ENCODE measurements at regions not wholly inside any gene's neighbourhood (a gene's known extent, or its start where the extent isn't known, plus 50 kb on each side); places are given as distances from the start of the nearest gene placed in this dataset.

DNA sequence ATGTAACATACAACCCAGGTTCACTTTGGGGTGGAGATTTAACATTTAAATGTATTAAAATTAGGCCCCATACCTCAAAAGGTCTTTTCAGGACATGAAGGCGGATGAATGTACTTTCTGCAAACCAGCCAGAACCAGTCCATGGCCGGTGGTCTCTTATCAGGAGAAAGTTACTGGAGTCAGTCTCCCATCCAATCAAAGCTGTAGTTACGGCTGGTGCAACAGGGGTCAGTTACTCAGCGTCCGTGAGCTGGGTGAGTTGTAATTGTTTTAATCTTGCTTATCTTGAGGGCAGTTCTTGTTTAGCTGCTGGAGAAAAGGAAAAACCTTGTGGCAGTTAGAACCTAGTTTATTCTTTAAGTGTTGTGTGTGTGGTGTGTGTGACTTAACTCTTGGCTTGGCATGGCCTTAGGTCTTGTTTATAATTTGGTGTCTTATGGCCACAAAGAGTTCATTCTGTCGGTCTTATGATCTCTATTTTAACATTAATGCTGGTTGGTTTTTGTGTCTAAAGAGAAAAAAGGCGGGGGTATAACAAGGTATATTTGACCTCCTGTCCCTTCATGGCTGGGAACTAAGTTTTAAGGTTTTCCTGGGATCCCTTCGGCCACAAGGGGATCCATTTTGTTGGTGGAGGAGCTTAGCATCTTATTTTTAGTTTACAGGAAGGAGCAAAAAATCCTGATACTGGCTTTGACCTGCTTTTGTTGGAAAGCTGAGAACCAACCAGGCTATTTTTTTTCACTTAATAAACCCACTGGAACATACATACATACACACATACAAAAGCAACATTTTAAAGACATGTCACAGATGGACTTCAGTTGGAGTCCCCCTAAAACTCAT, 143.5 kb upstream of the NCK2 start:
- H3K27me3 Mint-ChIP-seq = peaks cover 9% of the 10 kb centered on the region
- no peaks in the 10 kb centered on the region for H3K4me1 Mint-ChIP-seq
- H3K27ac Mint-ChIP-seq = no peak overlapping the region
- no peak overlapping the region for H3K4me3 Mint-ChIP-seq
- ChIA-PET CTCF (no interaction called here), POLR2A (no interaction called here)
- H3K9me3 Mint-ChIP-seq = no peaks in the 10 kb centered on the region
- no peak for DNase-seq
- TF ChIP-seq, protein P1, sequence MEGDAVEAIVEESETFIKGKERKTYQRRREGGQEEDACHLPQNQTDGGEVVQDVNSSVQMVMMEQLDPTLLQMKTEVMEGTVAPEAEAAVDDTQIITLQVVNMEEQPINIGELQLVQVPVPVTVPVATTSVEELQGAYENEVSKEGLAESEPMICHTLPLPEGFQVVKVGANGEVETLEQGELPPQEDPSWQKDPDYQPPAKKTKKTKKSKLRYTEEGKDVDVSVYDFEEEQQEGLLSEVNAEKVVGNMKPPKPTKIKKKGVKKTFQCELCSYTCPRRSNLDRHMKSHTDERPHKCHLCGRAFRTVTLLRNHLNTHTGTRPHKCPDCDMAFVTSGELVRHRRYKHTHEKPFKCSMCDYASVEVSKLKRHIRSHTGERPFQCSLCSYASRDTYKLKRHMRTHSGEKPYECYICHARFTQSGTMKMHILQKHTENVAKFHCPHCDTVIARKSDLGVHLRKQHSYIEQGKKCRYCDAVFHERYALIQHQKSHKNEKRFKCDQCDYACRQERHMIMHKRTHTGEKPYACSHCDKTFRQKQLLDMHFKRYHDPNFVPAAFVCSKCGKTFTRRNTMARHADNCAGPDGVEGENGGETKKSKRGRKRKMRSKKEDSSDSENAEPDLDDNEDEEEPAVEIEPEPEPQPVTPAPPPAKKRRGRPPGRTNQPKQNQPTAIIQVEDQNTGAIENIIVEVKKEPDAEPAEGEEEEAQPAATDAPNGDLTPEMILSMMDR (IDR thresholded peaks at IDR 0.05) = no peak
- intact Hi-C loops (cut with micrococcal nuclease) = no loop called here
- H3K36me3 Mint-ChIP-seq (ENCODE audit: low read depth) = no peaks in the 10 kb centered on the region
- ATAC-seq (ENCODE audit: low read depth) = no peak

DNA sequence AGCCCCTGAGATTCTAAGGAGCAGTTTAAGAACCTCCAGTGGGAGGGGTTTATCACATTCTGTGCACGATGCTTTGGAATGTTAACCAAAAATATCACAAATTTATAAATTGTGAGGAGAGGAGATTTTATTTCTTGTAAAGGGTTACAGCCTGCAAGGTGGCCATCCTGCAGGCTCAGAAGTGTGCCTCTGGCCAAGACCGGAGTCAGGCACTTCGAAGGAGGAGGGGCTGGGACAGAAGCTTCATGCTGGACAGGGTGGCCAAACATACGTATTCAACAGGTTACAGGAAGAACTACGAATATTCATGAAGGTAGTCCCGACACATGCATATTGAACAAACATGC, 144.1 kb upstream of the NCK2 start:
- H3K27ac Mint-ChIP-seq = no peak overlapping the region
- H3K27me3 Mint-ChIP-seq = peaks cover 9% of the 10 kb centered on the region
- H3K9me3 Mint-ChIP-seq = no peaks in the 10 kb centered on the region
- ChIA-PET POLR2A (no interaction called here), CTCF (no interaction called here)
- intact Hi-C loops (cut with micrococcal nuclease) = no loop called here
- TF ChIP-seq, protein P1 (IDR thresholded peaks at IDR 0.05) = no peak
- H3K4me1 Mint-ChIP-seq = no peaks in the 10 kb centered on the region
- ATAC-seq (ENCODE audit: low read depth) (no peak), DNase-seq (no peak)
- H3K36me3 Mint-ChIP-seq (ENCODE audit: low read depth) = no peaks in the 10 kb centered on the region
- H3K4me3 Mint-ChIP-seq = no peak overlapping the region

DNA sequence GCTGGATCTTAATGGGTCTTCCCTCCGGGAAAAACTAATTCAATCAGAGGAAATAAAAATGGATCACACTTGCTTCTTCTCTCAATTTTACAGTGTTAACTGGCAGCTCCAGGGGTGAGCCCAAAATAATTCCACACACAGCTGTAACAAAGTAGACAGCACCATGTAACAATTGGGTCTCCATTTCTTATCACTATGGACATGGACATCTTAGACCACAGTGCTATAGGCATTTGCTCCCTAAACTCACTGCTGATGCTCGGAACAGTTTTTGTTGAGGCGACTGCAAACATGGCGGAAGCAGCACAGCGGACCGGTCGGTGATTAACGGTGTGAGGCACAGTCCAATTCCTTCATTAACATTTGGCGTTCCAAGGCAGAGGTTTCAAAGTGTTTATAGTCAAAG, 144.7 kb upstream of the NCK2 start:
- Mint-ChIP-seq H3K4me1 (no peaks in the 10 kb centered on the region), H3K4me3 (no peak overlapping the region), H3K27ac (no peak overlapping the region), H3K36me3 (ENCODE audit: low read depth) (no peaks in the 10 kb centered on the region), H3K9me3 (no peaks in the 10 kb centered on the region), H3K27me3 (peaks cover 6% of the 10 kb centered on the region)
- POLR2A ChIA-PET = no interaction called here
- CTCF ChIA-PET = no interaction called here
- TF ChIP-seq, protein P1 (IDR thresholded peaks at IDR 0.05) = no peak
- no peak for DNase-seq
- intact Hi-C loops (cut with micrococcal nuclease) = no loop called here
- no peak for ATAC-seq (ENCODE audit: low read depth)

DNA sequence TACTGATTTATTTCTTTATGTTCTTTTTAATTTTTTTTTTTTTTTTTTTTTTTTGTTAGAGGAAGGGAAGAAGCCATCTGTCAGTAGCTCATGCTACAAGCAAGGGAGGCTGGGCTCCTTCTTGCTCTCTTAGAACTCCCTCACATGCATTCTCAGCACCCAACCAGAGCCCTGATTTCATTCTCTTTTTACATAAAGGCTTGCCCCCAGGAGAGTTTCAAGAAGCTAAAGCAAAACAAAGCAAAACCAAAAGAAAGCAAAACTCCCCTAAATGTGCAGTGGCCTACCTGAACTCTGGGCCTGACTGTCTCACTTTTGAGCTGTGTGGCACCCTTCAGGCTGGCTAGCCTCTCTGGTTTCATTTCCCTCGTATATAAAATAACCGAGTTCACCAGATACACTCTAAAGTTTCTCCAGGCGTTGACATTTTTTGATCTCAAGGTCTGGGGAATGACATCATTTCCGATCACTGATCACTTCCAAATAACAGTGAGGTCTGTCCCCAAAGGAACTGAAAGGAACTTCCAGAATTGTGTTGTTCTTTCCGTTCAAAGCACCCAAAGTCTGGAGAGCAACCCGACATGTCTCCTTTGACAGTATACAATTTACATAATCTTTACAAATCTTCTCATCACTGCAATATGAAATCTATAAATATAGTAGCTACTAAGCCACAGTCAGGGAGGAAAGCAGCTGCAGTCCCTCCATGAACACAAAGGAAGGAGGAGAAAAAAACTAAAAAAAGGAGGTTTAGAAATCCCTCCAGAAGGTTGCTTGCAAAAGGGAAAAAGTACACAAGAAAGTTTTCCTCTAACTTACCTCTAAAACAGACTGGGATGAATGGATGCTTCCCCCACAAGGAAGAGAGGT, 145.6 kb upstream of the NCK2 start:
- Mint-ChIP-seq H3K27me3 (peaks cover 3% of the 10 kb centered on the region), H3K4me3 (no peak overlapping the region), H3K36me3 (ENCODE audit: low read depth) (no peaks in the 10 kb centered on the region), H3K9me3 (no peaks in the 10 kb centered on the region), H3K4me1 (peaks cover 2% of the 10 kb centered on the region), H3K27ac (no peak overlapping the region)
- TF ChIP-seq, protein P1 (IDR thresholded peaks at IDR 0.05) = no peak
- CTCF ChIA-PET = no interaction called here
- POLR2A ChIA-PET = no interaction called here
- intact Hi-C loops (cut with micrococcal nuclease) = no loop called here
- no peak for DNase-seq
- no peak for ATAC-seq (ENCODE audit: low read depth)

Data from activated B cell treated with CpG ODN at 0.5 μM for 24 hours (primary cell).